ENCODE measurements at regions not wholly inside any gene's neighbourhood (a gene's known extent, or its start where the extent isn't known, plus 50 kb on each side); places are given as distances from the start of the nearest gene placed in this dataset.

GRCh38 chr18:6488956-6489355 lies 74.2 kb upstream of the L3MBTL4 start:
- TF ChIP-seq CTCF (conservative IDR thresholded peaks at IDR 0.05), result no peak
- TF ChIP-seq ZFX (IDR thresholded peaks at IDR 0.05), result no peak
